PC-3 (cell line): ENCODE measurements at regions not wholly inside any gene's neighbourhood (a gene's known extent, or its start where the extent isn't known, plus 50 kb on each side); places are given as distances from the start of the nearest gene placed in this dataset.
"Not testable (repeated sequence)": the region's sequence is repeated elsewhere in the genome, so short reads cannot be mapped to it uniquely, and the experiment has no call there.

Experiments used
- ATAC-seq: fragments of 200-7000 bp; cut with Tn5 transposase; 2 replicates; pipeline ENCODE4 v1.9.1; 2020; ENCODE audit warnings: mild to moderate bottlenecking, moderate library complexity
- BruUV-seq: library from RNA; stranded (reverse); fragments of 400-500 nt; replicated peaks from 2 replicates; lab custom pipeline; 2021; lab: Mats Ljungman, UMichigan
- CTCF ChIA-PET: fragments of 300-600 bp; sonication (Branson Sonifier 250); formaldehyde crosslinking; loops from one replicate; lab custom pipeline; 2022; ENCODE audit warnings: antibody characterized with exemption; lab: Charles Lee
- POLR2A ChIA-PET: fragments of 300-600 bp; sonication (Branson Sonifier 250); formaldehyde crosslinking; loops from one replicate; lab custom pipeline; 2022; ENCODE audit warnings: antibody characterized with exemption; ENCODE audit not compliant: unreplicated experiment; lab: Charles Lee
- DNase-seq: peaks from one replicate; pipeline ENCODE4 v3.0.0-alpha.2; 2015
- H2AFZ ChIP-seq: fragments of 300-600 bp; sonication (generic); 2 replicates; pipeline ENCODE4 v1.6.0; 2016; ENCODE audit warnings: antibody characterized with exemption, low read length
- H3F3A ChIP-seq: fragments of 300-600 bp; sonication (generic); one replicate; pipeline ENCODE4 v1.6.0; 2017; ENCODE audit warnings: antibody characterized with exemption, low read length, control low read depth, mild to moderate bottlenecking; ENCODE audit not compliant: unreplicated experiment
- H3K27ac ChIP-seq: fragments of 300-600 bp; sonication (generic); 2 replicates; pipeline ENCODE4 v1.5.1; 2016; ENCODE audit warnings: mild to moderate bottlenecking, low read length
- H3K27me3 ChIP-seq: fragments of 300-600 bp; sonication (generic); 2 replicates; pipeline ENCODE4 v1.6.1; 2016; ENCODE audit warnings: low read length, mixed read lengths
- H3K36me3 ChIP-seq: fragments of 300-600 bp; sonication (generic); 2 replicates; pipeline ENCODE4 v1.6.1; 2016; ENCODE audit warnings: low read depth, mixed run types, low read length, mixed read lengths
- H3K4me1 ChIP-seq: fragments of 300-600 bp; sonication (generic); 2 replicates; pipeline ENCODE4 v1.5.1; 2016; ENCODE audit warnings: low read length; ENCODE audit not compliant: insufficient read depth
- H3K4me2 ChIP-seq: fragments of 300-600 bp; sonication (generic); 2 replicates; pipeline ENCODE4 v1.6.0; 2016; ENCODE audit warnings: low read length
- H3K4me3 ChIP-seq: fragments of 300-600 bp; sonication (generic); 2 replicates; pipeline ENCODE4 v1.5.1; 2016; ENCODE audit warnings: mild to moderate bottlenecking, low read length, mixed read lengths
- H3K79me2 ChIP-seq: fragments of 300-600 bp; sonication (generic); 2 replicates; pipeline ENCODE4 v1.6.1; 2017; ENCODE audit warnings: low read length, mixed read lengths
- H3K9ac ChIP-seq: fragments of 300-600 bp; sonication (generic); 2 replicates; pipeline ENCODE4 v1.6.0; 2016; ENCODE audit warnings: mild to moderate bottlenecking, low read length
- H3K9me2 ChIP-seq: fragments of 300-600 bp; sonication (generic); replicated peaks from 2 replicates; pipeline ENCODE4 v1.6.1; 2016; ENCODE audit warnings: mixed run types, low read length, mixed read lengths
- H3K9me3 ChIP-seq: fragments of 300-600 bp; sonication (generic); 2 replicates; pipeline ENCODE4 v1.6.1; 2016; ENCODE audit warnings: low read length, mixed read lengths
- H4K20me1 ChIP-seq: fragments of 300-600 bp; sonication (generic); 2 replicates; pipeline ENCODE4 v1.6.1; 2016; ENCODE audit warnings: low read length, mixed read lengths
- EZH2 ChIP-seq: fragments of 300-600 bp; sonication (generic); IDR thresholded peaks from one replicate; pipeline ENCODE4 v1.6.1; 2017; ENCODE audit warnings: antibody characterized with exemption, mild to moderate bottlenecking, low read length; ENCODE audit not compliant: unreplicated experiment
- EZH2phosphoT487 ChIP-seq: fragments of 300-600 bp; sonication (generic); IDR thresholded peaks from 2 replicates; pipeline ENCODE4 v1.6.1; 2018; ENCODE audit warnings: mild to moderate bottlenecking, antibody characterized with exemption, low read length, borderline replicate concordance
- intact Hi-C: fragments of 100-400 bp; cut with micrococcal nuclease; formaldehyde crosslinking; loops from 2 replicates; pipeline ENCODE4 v1.9.0; 2023
- TF ChIP-seq, protein P1 (sequence below): fragments of 300-600 bp; sonication (generic); conservative IDR thresholded peaks from 2 replicates; pipeline ENCODE4 v1.5.1; 2017; ENCODE audit warnings: antibody characterized with exemption, low read depth, mild to moderate bottlenecking, low read length

DNA sequence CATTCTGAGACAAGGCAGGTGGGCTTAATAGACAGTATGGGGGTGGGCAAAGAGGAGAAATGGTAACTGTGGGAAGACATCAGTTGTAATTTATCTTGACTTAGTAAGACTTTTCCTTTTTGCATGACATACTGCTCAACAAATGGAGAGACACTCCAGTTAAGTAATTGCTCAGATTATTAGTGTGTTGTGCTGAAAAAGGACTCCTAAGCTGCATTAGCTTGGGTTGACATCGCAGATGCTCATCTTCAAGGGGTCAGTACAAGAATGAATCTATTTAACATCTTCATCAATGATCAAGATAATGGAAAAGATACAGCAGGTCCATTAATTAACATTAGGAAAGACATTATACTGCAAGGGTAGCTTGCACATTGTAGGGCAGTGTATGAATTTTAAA, 181.1 kb upstream of the ELAVL2 start:
- no TSS peak for BruUV-seq
- no peak for TF ChIP-seq EZH2phosphoT487
- TF ChIP-seq, protein P1, sequence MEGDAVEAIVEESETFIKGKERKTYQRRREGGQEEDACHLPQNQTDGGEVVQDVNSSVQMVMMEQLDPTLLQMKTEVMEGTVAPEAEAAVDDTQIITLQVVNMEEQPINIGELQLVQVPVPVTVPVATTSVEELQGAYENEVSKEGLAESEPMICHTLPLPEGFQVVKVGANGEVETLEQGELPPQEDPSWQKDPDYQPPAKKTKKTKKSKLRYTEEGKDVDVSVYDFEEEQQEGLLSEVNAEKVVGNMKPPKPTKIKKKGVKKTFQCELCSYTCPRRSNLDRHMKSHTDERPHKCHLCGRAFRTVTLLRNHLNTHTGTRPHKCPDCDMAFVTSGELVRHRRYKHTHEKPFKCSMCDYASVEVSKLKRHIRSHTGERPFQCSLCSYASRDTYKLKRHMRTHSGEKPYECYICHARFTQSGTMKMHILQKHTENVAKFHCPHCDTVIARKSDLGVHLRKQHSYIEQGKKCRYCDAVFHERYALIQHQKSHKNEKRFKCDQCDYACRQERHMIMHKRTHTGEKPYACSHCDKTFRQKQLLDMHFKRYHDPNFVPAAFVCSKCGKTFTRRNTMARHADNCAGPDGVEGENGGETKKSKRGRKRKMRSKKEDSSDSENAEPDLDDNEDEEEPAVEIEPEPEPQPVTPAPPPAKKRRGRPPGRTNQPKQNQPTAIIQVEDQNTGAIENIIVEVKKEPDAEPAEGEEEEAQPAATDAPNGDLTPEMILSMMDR = no peak
- TF ChIP-seq EZH2 = no peak
- no peaks in the 10 kb centered on the region for H3K9me2 ChIP-seq
- H4K20me1 ChIP-seq = no peaks in the 10 kb centered on the region
- ATAC-seq (no peak), DNase-seq (no peak)
- no peaks in the 10 kb centered on the region for H3K36me3 ChIP-seq
- H3F3A ChIP-seq = no peaks in the 10 kb centered on the region
- no peak overlapping the region for H2AFZ ChIP-seq
- H3K4me1 ChIP-seq = no peaks in the 10 kb centered on the region
- H3K9me3 ChIP-seq = no peaks in the 10 kb centered on the region
- H3K4me3 ChIP-seq = no peak overlapping the region
- H3K4me2 ChIP-seq = no peak overlapping the region
- H3K27ac ChIP-seq = no peak overlapping the region
- intact Hi-C loops = no loop called here
- CTCF ChIA-PET = no interaction called here
- no peaks in the 10 kb centered on the region for H3K27me3 ChIP-seq
- no peak overlapping the region for H3K9ac ChIP-seq
- H3K79me2 ChIP-seq = no peaks in the 10 kb centered on the region
- POLR2A ChIA-PET = no interaction called here

DNA sequence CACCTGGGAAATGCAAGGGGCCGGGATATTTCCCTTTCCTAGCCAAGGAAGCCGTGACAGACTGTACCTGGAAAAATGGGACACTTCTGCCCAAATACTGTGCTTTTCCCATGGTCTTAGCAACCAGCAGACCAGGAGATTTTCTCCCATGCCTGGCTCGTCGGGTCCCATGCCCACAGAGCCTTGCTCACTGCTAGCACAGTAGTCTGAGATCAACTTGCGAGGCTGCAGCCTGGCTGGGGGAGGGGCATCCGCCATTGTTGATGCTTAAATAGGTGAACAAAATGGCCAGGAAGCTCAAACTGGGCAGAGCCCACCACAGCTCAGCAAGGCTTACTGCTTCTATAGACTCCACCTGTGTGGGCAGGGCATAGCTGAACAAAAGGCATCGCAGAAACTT, 165.8 kb upstream of the ELAVL2 start:
- ATAC-seq, H3K27ac ChIP-seq, CTCF ChIA-PET, intact Hi-C loops, H3K9me3 ChIP-seq, H3F3A ChIP-seq, H3K9ac ChIP-seq, H3K36me3 ChIP-seq, H3K9me2 ChIP-seq, H4K20me1 ChIP-seq, H3K4me2 ChIP-seq, H3K4me3 ChIP-seq, H3K27me3 ChIP-seq, H3K4me1 ChIP-seq, BruUV-seq, H2AFZ ChIP-seq, POLR2A ChIA-PET, H3K79me2 ChIP-seq, DNase-seq: not testable (repeated sequence)

DNA sequence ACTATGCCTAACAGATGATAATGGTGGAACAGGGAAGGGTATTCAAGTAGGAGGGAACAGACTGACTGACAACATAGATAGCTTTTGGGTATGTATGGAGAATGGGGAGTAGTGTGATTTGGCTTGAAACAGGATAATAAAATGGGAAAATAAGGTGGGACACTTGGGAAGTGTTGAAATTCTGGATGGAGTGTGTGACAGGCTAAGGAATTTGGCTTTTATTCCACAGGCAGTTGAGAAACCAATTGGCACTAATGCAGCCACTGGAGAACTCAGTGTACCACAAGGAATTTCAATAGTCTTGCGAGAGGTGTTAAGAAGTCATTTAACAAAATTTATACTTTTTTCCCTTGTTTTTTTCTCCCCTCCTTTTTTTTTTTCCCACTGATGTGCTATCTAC, 153.5 kb upstream of the ELAVL2 start:
- DNase-seq (no peak), ATAC-seq (no peak)
- CTCF ChIA-PET = no interaction called here
- no peaks in the 10 kb centered on the region for H3F3A ChIP-seq
- H3K9ac ChIP-seq = no peak overlapping the region
- no peaks in the 10 kb centered on the region for H3K36me3 ChIP-seq
- no peaks in the 10 kb centered on the region for H4K20me1 ChIP-seq
- no peaks in the 10 kb centered on the region for H3K4me1 ChIP-seq
- TF ChIP-seq EZH2 = no peak
- TF ChIP-seq EZH2phosphoT487 = no peak
- TF ChIP-seq, protein P1 = no peak
- POLR2A ChIA-PET = no interaction called here
- no peaks in the 10 kb centered on the region for H3K9me3 ChIP-seq
- H3K4me2 ChIP-seq = no peak overlapping the region
- H3K9me2 ChIP-seq = no peaks in the 10 kb centered on the region
- intact Hi-C loops = no loop called here
- H3K79me2 ChIP-seq = no peaks in the 10 kb centered on the region
- H3K27me3 ChIP-seq = no peaks in the 10 kb centered on the region
- H3K4me3 ChIP-seq = no peak overlapping the region
- no peak overlapping the region for H3K27ac ChIP-seq
- H2AFZ ChIP-seq = no peak overlapping the region
- BruUV-seq = no TSS peak
